ENCODE measurements at regions not wholly inside any gene's neighbourhood (a gene's known extent, or its start where the extent isn't known, plus 50 kb on each side); places are given as distances from the start of the nearest gene placed in this dataset.

GRCh38 chr15:56298723-56299122, 55.0 kb upstream of the RFX7 start:
- no peak for TF ChIP-seq POLR2A (IDR thresholded peaks at IDR 0.05; ENCODE audit: low read length)
- TF ChIP-seq GATA1 (IDR thresholded peaks at IDR 0.05; ENCODE audit: low read depth, low read length): no peak
